ENCODE measurements at regions not wholly inside any gene's neighbourhood (a gene's known extent, or its start where the extent isn't known, plus 50 kb on each side); places are given as distances from the start of the nearest gene placed in this dataset.

DNA sequence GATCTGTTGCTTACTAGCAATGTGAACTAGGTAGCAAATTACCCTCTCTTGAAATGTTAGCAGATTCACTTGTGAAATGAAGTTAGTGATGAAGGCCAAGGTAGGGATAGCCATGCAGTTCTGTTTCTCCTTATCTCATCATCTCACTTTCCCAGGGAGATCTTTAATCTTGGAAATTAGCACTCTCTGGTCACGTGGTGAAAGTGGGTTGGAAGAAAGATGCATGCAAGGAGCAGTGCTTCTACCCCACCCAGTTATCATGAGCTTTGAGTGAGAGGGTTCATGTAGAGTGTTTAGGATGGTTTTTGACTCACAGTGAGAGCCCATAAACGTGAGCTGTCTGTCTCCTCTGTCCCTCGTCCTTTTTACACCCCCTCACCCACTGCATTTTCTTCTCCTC is 346.3 kb downstream of the QKI start:
- Mint-ChIP-seq H3K36me3 (ENCODE audit: insufficient read depth, unreplicated experiment) (no peaks in the 10 kb centered on the region), H3K27ac (ENCODE audit: unreplicated experiment) (no peak overlapping the region), H3K9me3 (ENCODE audit: low read depth, unreplicated experiment) (peaks cover 6% of the 10 kb centered on the region), H3K4me1 (ENCODE audit: low read depth, unreplicated experiment) (no peaks in the 10 kb centered on the region), H3K27me3 (ENCODE audit: unreplicated experiment) (peaks cover 7% of the 10 kb centered on the region), H3K4me3 (ENCODE audit: low read depth, unreplicated experiment) (no peak overlapping the region)
- intact Hi-C loops (cut with micrococcal nuclease; ENCODE audit: unreplicated experiment): no loop called here
- no TSS peak for BruUV-seq (replicated peaks)
- DNase-seq: no peak
- TF ChIP-seq, protein P1, sequence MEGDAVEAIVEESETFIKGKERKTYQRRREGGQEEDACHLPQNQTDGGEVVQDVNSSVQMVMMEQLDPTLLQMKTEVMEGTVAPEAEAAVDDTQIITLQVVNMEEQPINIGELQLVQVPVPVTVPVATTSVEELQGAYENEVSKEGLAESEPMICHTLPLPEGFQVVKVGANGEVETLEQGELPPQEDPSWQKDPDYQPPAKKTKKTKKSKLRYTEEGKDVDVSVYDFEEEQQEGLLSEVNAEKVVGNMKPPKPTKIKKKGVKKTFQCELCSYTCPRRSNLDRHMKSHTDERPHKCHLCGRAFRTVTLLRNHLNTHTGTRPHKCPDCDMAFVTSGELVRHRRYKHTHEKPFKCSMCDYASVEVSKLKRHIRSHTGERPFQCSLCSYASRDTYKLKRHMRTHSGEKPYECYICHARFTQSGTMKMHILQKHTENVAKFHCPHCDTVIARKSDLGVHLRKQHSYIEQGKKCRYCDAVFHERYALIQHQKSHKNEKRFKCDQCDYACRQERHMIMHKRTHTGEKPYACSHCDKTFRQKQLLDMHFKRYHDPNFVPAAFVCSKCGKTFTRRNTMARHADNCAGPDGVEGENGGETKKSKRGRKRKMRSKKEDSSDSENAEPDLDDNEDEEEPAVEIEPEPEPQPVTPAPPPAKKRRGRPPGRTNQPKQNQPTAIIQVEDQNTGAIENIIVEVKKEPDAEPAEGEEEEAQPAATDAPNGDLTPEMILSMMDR (IDR thresholded peaks at IDR 0.05; ENCODE audit: unreplicated experiment): no peak
- CTCF ChIA-PET: no interaction called here

DNA sequence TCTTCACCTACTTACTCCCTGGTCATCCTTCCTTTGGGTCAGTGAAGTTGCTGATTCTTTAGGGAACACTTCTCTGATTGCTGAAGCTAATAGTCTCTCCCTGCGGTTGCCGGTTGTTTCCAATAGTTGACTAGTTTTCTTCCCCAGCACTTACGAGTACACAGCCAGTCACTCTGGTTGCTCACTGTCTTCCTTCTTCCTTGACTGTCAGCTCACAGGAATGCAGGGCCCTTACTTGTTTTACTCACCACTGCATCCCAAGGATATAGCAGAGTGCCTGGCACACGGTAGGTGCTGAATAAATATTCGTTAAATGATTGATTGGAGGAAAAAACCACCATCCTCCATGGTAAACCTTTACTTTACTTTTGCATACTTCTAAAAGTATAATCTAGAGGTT is 345.0 kb downstream of the QKI start:
- H3K4me1 Mint-ChIP-seq (ENCODE audit: low read depth, unreplicated experiment): no peaks in the 10 kb centered on the region
- H3K4me3 Mint-ChIP-seq (ENCODE audit: low read depth, unreplicated experiment): no peak overlapping the region
- DNase-seq: no peak
- no TSS peak for BruUV-seq (replicated peaks)
- CTCF ChIA-PET: no interaction called here
- H3K27me3 Mint-ChIP-seq (ENCODE audit: unreplicated experiment): peaks cover 7% of the 10 kb centered on the region
- H3K9me3 Mint-ChIP-seq (ENCODE audit: low read depth, unreplicated experiment): peaks cover 11% of the 10 kb centered on the region
- intact Hi-C loops (cut with micrococcal nuclease; ENCODE audit: unreplicated experiment): no loop called here
- no peak overlapping the region for H3K27ac Mint-ChIP-seq (ENCODE audit: unreplicated experiment)
- no peaks in the 10 kb centered on the region for H3K36me3 Mint-ChIP-seq (ENCODE audit: insufficient read depth, unreplicated experiment)
- TF ChIP-seq, protein P1 (IDR thresholded peaks at IDR 0.05; ENCODE audit: unreplicated experiment): no peak

DNA sequence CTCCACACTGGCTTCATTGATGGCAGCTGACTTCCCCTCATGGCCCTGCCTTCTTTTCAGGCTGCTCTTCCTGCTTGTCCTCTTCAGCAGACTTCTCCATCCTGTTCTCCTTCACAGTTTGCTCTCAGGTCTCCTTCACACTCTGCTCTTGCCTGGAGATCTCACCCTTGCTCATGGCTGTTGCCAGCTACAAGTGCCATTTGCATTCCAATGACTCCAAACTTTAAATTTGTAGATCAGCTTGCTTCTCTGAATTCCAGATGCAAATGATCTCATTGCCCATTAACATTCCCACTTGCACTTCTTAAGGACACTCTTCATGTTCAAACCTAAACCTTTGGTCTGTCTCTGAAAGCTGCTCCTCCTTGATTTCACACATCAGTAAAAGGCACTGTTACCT is 343.0 kb downstream of the QKI start:
- Mint-ChIP-seq H3K9me3 (ENCODE audit: low read depth, unreplicated experiment) (peaks cover 12% of the 10 kb centered on the region), H3K27me3 (ENCODE audit: unreplicated experiment) (no peaks in the 10 kb centered on the region), H3K4me3 (ENCODE audit: low read depth, unreplicated experiment) (no peak overlapping the region), H3K4me1 (ENCODE audit: low read depth, unreplicated experiment) (no peaks in the 10 kb centered on the region), H3K36me3 (ENCODE audit: insufficient read depth, unreplicated experiment) (no peaks in the 10 kb centered on the region), H3K27ac (ENCODE audit: unreplicated experiment) (no peak overlapping the region)
- no TSS peak for BruUV-seq (replicated peaks)
- TF ChIP-seq, protein P1 (IDR thresholded peaks at IDR 0.05; ENCODE audit: unreplicated experiment): no peak
- CTCF ChIA-PET: no interaction called here
- intact Hi-C loops (cut with micrococcal nuclease; ENCODE audit: unreplicated experiment): no loop called here
- DNase-seq: no peak

DNA sequence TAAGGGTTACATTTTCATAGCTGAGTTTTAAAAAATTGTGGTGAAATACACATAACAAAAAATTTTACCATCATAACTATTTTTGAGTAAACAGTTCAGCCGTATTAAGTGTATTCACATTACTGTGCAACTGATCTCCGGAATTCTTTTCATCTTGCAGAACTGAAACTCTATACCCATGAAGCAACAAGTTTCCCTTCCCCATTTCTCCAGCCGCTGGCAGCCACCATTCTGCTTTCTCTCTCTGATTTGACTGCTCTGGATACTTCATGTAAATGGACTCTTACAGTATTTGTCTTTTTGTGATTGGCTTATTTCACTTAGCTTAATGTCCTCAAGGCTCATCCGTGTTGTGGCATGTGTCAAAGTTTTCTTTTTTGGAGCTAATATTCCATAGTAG is 341.6 kb downstream of the QKI start:
- DNase-seq: no peak
- no TSS peak for BruUV-seq (replicated peaks)
- intact Hi-C loops (cut with micrococcal nuclease; ENCODE audit: unreplicated experiment): no loop called here
- H3K36me3 Mint-ChIP-seq (ENCODE audit: insufficient read depth, unreplicated experiment): no peaks in the 10 kb centered on the region
- H3K27me3 Mint-ChIP-seq (ENCODE audit: unreplicated experiment): no peaks in the 10 kb centered on the region
- H3K9me3 Mint-ChIP-seq (ENCODE audit: low read depth, unreplicated experiment): peaks cover 15% of the 10 kb centered on the region
- no peak overlapping the region for H3K4me3 Mint-ChIP-seq (ENCODE audit: low read depth, unreplicated experiment)
- H3K4me1 Mint-ChIP-seq (ENCODE audit: low read depth, unreplicated experiment): no peaks in the 10 kb centered on the region
- TF ChIP-seq, protein P1 (IDR thresholded peaks at IDR 0.05; ENCODE audit: unreplicated experiment): no peak
- CTCF ChIA-PET: no interaction called here
- no peak overlapping the region for H3K27ac Mint-ChIP-seq (ENCODE audit: unreplicated experiment)

DNA sequence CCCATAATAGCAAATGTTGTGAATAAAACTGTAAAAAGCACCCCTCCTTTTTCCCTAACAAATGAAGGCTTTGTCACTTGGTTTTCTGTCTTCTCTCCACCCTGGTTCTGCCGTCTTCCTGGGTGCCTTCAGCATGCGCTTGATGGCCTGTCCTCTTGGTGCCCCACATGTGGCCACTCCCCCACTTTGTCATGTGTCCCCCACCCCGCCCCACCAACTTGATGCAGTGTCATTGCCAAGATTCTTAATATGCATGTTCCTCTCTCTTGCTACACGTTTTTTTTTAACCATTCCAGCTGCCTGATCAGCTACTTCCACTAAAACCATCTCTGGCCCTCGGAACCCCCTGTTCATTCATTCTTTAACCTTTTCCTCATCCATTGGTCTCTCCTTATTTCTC is 340.3 kb downstream of the QKI start:
- Mint-ChIP-seq H3K4me1 (ENCODE audit: low read depth, unreplicated experiment) (no peaks in the 10 kb centered on the region), H3K27me3 (ENCODE audit: unreplicated experiment) (no peaks in the 10 kb centered on the region), H3K27ac (ENCODE audit: unreplicated experiment) (no peak overlapping the region), H3K36me3 (ENCODE audit: insufficient read depth, unreplicated experiment) (no peaks in the 10 kb centered on the region), H3K4me3 (ENCODE audit: low read depth, unreplicated experiment) (no peak overlapping the region), H3K9me3 (ENCODE audit: low read depth, unreplicated experiment) (peaks cover 15% of the 10 kb centered on the region)
- CTCF ChIA-PET: no interaction called here
- BruUV-seq (replicated peaks): no TSS peak
- intact Hi-C loops (cut with micrococcal nuclease; ENCODE audit: unreplicated experiment): no loop called here
- no peak for DNase-seq
- TF ChIP-seq, protein P1 (IDR thresholded peaks at IDR 0.05; ENCODE audit: unreplicated experiment): no peak
